ENCODE measurements at regions not wholly inside any gene's neighbourhood (a gene's known extent, or its start where the extent isn't known, plus 50 kb on each side); places are given as distances from the start of the nearest gene placed in this dataset.

DNA sequence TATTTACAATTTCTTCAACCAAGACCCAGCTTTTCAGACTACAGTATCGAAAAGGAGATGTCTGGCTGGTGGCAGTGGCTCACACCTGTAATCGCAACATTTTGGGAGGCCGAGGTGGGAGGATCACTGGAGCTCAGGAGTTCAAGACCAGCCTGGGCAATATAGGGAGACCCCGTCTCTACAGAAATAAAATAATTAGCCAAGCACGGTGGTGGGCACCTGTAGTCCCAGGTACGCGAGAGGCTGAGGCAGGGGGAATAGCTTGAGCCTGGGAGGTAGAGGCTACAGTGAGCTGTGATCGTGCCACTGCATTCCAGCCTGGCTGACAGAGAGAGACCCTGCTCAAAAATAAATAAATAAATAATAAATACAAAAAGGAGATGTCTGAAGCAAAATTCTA lies 530.5 kb downstream of the BCL11B start:
- Mint-ChIP-seq H3K27me3 (no peaks in the 10 kb centered on the region), H3K27ac (no peak overlapping the region), H3K9me3 (peaks cover 5 to 7% (median 5%) of the 10 kb centered on the region in 3 donors), H3K4me3 (no peak overlapping the region), H3K4me1 (no peaks in the 10 kb centered on the region), H3K36me3 (no peaks in the 10 kb centered on the region)

DNA sequence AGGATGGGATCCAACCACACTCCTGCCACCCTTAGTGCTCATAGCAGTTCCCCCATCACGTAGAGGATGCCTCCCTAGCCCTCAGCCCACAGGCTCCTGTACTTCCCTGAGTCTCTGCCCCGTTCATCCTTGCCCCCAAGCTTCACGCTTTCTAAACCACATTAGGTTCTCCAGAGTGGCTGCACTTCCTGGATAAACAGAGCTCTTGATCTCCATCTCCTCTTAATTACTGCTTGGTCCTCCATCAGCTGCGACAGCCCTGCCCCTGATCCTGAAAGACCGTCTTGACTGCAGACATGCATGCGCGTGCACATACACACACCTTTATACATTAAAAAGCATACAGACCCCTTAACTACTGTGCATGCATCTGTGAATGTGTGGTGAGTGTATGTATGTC lies 530.0 kb downstream of the BCL11B start:
- no peaks in the 10 kb centered on the region for H3K27me3 Mint-ChIP-seq
- peak overlapping the region in 1 of 3 donors; percentile 47 for H3K27ac Mint-ChIP-seq
- peaks cover 5 to 7% (median 5%) of the 10 kb centered on the region in 3 donors for H3K9me3 Mint-ChIP-seq
- H3K4me1 Mint-ChIP-seq, result no peaks in the 10 kb centered on the region
- H3K36me3 Mint-ChIP-seq, result no peaks in the 10 kb centered on the region
- no peak overlapping the region for H3K4me3 Mint-ChIP-seq

DNA sequence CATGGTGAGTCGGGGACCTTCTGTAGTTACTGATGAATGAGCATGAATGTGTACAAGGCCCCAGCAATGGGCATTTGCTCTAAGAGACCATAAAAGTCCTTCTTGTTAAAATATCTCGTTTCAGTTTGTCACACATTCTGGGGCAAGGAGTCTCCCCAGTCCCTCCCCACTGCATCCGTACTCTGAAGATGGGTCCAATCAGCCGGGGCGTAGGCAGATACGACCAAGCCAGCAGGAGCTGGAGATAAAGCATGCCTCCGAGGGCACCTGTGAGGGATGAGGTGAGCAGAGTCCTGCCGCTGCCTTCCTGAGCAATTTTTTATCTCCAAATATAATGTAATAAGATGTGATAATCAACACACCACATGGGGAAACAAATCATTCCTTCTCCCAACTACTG lies 528.5 kb downstream of the BCL11B start:
- no peaks in the 10 kb centered on the region for H3K27me3 Mint-ChIP-seq
- H3K36me3 Mint-ChIP-seq, result no peaks in the 10 kb centered on the region
- no peak overlapping the region for H3K4me3 Mint-ChIP-seq
- peaks cover 5% of the 10 kb centered on the region in 3 donors for H3K9me3 Mint-ChIP-seq
- no peak overlapping the region for H3K27ac Mint-ChIP-seq
- no peaks in the 10 kb centered on the region for H3K4me1 Mint-ChIP-seq

DNA sequence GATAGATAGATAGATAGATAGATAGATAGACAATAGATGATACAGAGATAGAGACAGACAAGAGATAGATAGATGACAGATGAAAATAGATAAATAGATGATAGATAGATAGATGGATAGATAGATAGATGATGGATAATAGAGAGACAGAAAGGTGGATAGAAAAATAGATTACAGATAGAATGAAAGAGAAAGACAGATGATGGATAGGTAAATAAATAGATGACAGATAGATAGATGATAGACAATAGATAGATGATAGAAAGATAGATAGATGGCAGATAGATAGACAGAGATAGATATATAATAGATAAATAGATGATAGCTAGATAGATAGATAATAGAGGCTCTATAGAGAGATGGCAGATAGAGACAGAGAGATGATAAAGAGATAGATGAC lies 523.0 kb downstream of the BCL11B start:
- Mint-ChIP-seq H3K27ac (no peak overlapping the region), H3K4me3 (no peak overlapping the region), H3K27me3 (no peaks in the 10 kb centered on the region), H3K9me3 (peaks cover 0 to 14% (median 2%) of the 10 kb centered on the region in 3 donors), H3K36me3 (no peaks in the 10 kb centered on the region), H3K4me1 (no peaks in the 10 kb centered on the region)

DNA sequence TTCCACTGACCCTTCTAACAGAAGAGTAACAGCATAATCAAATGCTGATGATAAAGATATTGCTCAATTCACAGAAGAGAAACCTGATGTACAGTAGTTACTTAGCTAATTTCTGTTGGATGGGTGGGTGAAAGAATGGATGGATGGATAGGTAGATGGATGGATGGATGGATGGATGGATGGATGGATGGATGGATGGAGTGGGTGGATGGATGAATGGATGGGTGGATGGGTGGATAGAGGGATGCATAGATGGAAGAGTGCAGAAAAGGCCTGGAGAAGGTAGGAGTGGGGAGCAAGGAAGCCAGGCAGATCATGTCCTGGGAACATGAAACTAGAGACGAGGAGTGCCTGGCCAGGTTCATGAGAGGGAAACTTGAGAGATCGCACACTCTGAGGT lies 520.9 kb downstream of the BCL11B start:
- H3K27me3 Mint-ChIP-seq, result no peaks in the 10 kb centered on the region

DNA sequence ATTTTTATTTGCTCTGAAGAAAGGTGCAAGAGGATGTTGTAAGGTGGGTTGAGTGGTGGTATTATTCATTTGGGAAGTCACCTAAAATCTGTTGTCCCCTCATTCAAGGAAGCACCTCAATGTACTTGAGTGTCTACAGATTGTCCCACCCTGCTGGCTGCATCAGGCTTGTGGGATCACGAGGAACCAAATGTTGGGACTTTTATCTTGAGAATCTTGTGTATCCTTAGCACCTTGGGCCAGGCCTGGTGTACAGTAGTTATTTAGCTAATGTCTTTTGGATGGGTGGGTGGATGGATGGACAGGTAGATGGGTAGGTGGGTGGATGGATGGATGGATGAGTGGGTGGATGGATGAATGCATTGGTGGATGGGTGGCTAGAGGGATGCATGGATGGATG lies 519.3 kb downstream of the BCL11B start:
- Mint-ChIP-seq H3K9me3 (peaks cover 2 to 12% (median 10%) of the 10 kb centered on the region in 3 donors), H3K27ac (no peak overlapping the region), H3K4me3 (peak overlapping the region in 1 of 4 donors; percentile 39), H3K4me1 (no peaks in the 10 kb centered on the region), H3K27me3 (no peaks in the 10 kb centered on the region), H3K36me3 (no peaks in the 10 kb centered on the region)

More for the DNA sequence above, 520.9 kb downstream of the BCL11B start:
- Mint-ChIP-seq H3K4me3 (no peak overlapping the region), H3K27ac (no peak overlapping the region), H3K36me3 (no peaks in the 10 kb centered on the region), H3K9me3 (peaks cover 3 to 14% (median 10%) of the 10 kb centered on the region in 3 donors), H3K4me1 (no peaks in the 10 kb centered on the region)

DNA sequence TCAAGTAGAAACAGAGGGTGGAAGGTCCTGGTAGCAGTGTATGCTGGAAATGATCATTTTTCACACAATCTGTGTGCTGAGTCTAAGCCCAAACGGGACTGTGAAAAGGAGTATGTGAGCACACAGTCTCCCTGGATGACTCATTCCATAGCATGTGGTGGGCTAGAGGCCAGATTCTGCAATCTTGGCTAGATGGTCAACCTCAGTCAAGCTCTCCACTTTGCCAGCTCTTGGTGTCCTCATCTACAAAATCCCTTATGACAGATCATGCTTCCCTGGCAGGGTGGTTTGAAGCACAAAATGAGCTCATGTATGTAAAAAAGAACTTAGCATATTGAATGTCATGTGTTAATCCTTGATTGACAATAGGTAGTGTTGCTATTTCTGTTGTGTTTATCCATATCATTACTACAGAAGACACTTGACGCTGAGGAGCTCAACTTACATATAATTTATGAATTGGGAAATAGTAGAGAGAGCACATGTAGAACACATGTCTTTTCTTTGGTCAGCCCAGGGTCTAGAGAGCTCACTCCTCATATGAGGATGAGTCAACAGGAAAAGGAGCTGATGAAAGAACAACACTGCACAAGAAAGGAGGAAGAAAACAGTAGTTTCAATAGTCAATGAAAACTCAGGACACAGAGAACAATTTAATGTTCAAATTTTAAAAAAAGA lies 517.5 kb downstream of the BCL11B start:
- no peak overlapping the region for H3K27ac Mint-ChIP-seq
- H3K9me3 Mint-ChIP-seq, result peaks cover 2 to 10% (median 10%) of the 10 kb centered on the region in 3 donors
- H3K36me3 Mint-ChIP-seq, result no peaks in the 10 kb centered on the region
- no peak overlapping the region for H3K4me3 Mint-ChIP-seq
- H3K4me1 Mint-ChIP-seq, result no peaks in the 10 kb centered on the region
- no peaks in the 10 kb centered on the region for H3K27me3 Mint-ChIP-seq

DNA sequence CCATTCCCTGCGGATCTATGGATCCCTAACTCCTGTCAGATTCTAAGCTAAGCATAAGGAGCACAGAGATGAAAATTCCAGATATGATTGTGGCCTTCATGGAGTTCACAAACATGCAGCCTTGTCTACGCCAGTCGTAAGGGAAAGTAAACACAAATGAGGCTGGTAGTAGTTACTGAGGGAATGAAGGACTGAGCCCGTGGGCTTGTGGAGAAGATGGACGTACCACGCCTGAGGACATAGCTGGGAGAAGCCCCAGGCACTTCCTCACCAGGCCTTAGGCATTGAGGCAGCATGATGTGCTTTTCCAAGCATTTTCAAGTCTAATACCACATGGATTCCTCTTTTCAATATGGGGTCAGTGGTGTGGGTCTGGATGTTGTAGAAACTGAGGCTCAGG lies 515.2 kb downstream of the BCL11B start:
- Mint-ChIP-seq H3K4me3 (no peak overlapping the region), H3K27me3 (no peaks in the 10 kb centered on the region), H3K36me3 (no peaks in the 10 kb centered on the region), H3K9me3 (peaks cover 6 to 18% (median 9%) of the 10 kb centered on the region in 3 donors), H3K4me1 (no peaks in the 10 kb centered on the region), H3K27ac (no peak overlapping the region)

DNA sequence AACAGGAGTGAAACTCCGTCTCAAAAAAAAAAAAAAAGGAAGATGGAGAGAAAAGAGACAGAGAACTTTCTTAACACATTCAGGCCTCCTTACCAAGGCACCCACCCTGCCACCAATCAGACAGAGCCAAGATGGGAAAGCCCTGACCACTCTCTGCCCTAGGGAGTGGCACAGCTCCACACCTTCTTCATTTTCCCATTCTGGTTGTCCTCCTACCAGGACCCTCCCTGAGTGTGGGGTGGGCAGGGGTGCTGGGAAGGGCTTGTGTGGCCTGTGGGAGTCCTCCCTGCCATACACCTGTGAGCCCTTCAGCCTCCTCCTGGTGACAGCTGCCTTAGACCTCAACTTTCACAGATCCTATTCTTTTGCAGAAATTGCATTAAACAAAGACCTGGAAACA lies 513.6 kb downstream of the BCL11B start:
- H3K27me3 Mint-ChIP-seq, result no peaks in the 10 kb centered on the region
- H3K9me3 Mint-ChIP-seq, result peaks cover 2 to 28% (median 13%) of the 10 kb centered on the region in 3 donors
- no peaks in the 10 kb centered on the region for H3K36me3 Mint-ChIP-seq
- H3K4me1 Mint-ChIP-seq, result no peaks in the 10 kb centered on the region
- no peak overlapping the region for H3K27ac Mint-ChIP-seq
- no peak overlapping the region for H3K4me3 Mint-ChIP-seq

DNA sequence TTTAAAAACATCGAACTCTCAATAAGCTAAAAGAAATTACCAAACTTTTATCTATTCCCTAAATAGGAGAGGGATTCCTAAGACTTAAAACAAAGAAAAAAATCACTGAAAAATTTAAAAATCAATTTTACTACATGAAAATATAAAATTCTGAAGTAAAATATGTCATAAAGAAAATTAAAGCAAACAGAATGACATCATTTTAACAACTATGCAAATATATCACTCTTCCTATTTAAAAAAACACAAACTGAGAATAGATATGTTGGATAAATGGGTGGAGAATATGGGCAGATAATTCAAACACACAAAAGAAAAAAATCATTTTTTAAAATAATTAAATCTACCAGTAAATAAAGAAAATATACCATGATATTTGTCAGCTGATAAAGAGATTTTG lies 510.0 kb downstream of the BCL11B start:
- H3K27ac Mint-ChIP-seq, result no peak overlapping the region
- H3K4me1 Mint-ChIP-seq, result peaks cover 0 to 1% (median 0%) of the 10 kb centered on the region in 3 donors
- no peaks in the 10 kb centered on the region for H3K27me3 Mint-ChIP-seq
- H3K4me3 Mint-ChIP-seq, result no peak overlapping the region
- H3K9me3 Mint-ChIP-seq, result peaks cover 5 to 32% (median 16%) of the 10 kb centered on the region in 3 donors
- H3K36me3 Mint-ChIP-seq, result no peaks in the 10 kb centered on the region

DNA sequence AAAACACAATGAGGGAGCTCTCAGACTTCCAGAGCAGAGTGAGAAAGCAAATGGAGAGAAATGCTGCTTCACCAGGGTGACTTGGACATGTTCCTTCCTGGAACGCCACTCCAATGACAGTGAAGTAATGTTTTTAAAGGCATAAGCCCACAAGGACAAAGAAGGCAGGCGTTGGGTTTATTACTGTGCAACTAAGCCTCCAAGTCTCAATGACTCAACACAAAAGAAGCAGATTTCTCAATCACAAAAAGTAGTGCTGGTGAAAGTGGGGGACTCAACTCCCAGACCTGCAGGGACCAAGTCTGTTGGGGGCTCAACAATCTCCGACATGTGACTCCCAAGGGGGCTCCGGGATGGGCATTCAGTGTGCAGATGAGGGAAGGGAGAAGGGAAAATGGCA lies 505.2 kb downstream of the BCL11B start:
- Mint-ChIP-seq H3K27ac (no peak overlapping the region), H3K27me3 (no peaks in the 10 kb centered on the region), H3K4me1 (peaks cover 0 to 1% (median 0%) of the 10 kb centered on the region in 3 donors), H3K9me3 (peaks cover 5 to 36% (median 11%) of the 10 kb centered on the region in 3 donors), H3K4me3 (peak overlapping the region in 1 of 4 donors; percentile 54), H3K36me3 (no peaks in the 10 kb centered on the region)

DNA sequence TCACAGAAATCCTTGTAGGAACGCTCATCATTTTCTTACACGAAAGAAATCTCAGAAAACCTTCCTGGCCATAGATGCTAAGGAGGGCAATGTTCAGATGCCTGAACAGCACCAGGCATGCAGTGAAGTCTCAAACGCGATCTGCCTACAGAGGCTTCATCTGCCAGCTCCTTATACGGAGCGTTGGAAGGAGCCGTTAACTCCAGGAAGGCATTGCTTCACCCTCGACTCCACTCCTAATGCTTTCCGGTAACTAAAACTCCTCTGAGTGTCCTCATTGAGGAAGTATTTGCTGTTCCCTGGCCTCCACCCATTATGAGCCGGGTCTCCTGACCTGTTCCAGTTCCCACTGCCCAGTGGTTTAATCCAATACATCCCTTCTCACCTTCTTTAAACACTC lies 502.7 kb downstream of the BCL11B start:
- Mint-ChIP-seq H3K4me1 (peaks cover 0 to 1% (median 0%) of the 10 kb centered on the region in 3 donors), H3K27ac (no peak overlapping the region), H3K36me3 (no peaks in the 10 kb centered on the region), H3K9me3 (peaks cover 3 to 29% (median 7%) of the 10 kb centered on the region in 3 donors), H3K4me3 (no peak overlapping the region), H3K27me3 (no peaks in the 10 kb centered on the region)

DNA sequence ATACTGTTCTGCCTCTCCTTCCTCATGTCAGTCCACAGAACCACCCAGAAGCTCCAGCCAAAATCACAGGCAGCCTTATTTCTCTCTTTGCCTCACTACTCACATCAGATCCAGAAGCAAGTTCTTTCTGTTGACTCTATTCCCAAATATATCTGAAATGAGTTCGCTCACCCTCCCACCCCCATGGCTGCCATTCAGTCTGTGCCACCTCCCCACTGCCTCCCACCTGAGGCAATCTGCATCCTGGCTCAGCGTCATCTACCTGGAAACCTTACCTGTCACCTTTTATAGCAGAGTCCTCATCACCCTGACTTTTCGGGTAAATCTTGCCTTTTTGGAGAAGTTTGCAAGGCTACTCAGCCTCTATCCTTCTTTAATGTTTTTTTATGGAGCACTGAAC lies 501.8 kb downstream of the BCL11B start:
- Mint-ChIP-seq H3K9me3 (peaks cover 2 to 32% (median 6%) of the 10 kb centered on the region in 3 donors), H3K4me3 (no peak overlapping the region), H3K27me3 (no peaks in the 10 kb centered on the region), H3K27ac (no peak overlapping the region), H3K4me1 (no peaks in the 10 kb centered on the region), H3K36me3 (no peaks in the 10 kb centered on the region)

DNA sequence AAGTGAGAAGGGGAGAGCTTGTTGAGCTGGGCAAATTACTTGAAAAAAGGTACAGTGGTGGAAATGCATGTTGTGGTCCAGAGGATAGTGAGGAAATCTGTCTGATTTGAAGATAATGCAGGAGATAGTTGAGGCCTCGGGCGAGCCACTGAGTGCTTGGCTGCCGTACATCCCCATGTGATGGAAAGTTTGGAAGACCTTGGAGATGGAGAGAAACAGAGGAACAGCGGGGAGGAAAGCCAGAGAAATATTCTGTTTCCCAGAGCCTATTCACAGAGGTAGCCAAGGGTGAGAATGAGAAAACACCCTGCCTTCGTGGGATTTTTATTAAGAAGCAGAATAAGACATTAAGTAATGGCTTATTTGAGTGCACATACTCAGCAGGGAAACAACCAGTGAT lies 498.2 kb downstream of the BCL11B start:
- Mint-ChIP-seq H3K36me3 (no peaks in the 10 kb centered on the region), H3K27ac (no peak overlapping the region), H3K9me3 (peaks cover under 1 to 19% (median 2%) of the 10 kb centered on the region in 3 donors), H3K4me1 (no peaks in the 10 kb centered on the region), H3K27me3 (no peaks in the 10 kb centered on the region), H3K4me3 (no peak overlapping the region)

DNA sequence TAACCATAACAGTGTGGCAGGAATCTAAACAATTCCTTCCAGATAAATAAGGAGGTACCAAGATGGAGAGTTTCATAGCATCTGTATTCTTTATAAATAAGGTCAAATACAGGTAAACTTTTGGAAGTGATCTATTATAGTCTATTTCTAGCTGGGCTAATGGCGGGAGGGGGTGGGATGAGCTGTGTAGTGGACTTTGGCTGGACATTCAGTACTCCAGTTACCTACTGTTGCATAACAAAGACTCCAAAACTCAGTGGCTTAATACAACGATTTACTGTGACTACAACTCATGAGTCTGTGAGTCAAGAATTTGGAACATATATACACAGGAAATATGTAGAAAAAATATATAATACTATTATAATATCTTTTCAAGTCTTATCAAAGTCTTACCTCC lies 496.1 kb downstream of the BCL11B start:
- no peaks in the 10 kb centered on the region for H3K27me3 Mint-ChIP-seq
- peaks cover 2 to 16% (median 2%) of the 10 kb centered on the region in 3 donors for H3K9me3 Mint-ChIP-seq
- no peak overlapping the region for H3K4me3 Mint-ChIP-seq
- no peak overlapping the region for H3K27ac Mint-ChIP-seq
- no peaks in the 10 kb centered on the region for H3K4me1 Mint-ChIP-seq
- no peaks in the 10 kb centered on the region for H3K36me3 Mint-ChIP-seq

DNA sequence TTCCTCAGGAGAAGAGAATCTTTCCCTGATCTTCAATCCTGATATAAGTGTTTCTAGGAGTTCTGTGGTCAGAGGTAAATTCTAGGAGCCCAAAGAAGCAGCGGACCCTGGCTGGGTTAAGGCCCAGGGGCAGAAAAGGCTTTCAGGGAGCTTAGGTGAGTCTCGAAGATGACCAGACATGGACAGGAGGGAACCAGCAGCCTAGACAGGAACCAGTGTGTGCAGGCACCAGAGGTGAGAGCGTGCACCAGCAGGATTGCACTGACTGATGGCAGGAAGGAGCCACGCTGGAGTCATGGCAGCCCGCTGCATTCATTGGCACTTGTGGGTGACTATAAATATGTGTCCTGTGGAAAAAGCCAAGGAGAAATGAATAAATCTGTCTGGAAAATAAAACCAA lies 489.9 kb downstream of the BCL11B start:
- H3K27ac Mint-ChIP-seq, result no peak overlapping the region
- no peaks in the 10 kb centered on the region for H3K36me3 Mint-ChIP-seq
- H3K9me3 Mint-ChIP-seq, result peaks cover 0 to 19% (median 2%) of the 10 kb centered on the region in 3 donors
- H3K4me1 Mint-ChIP-seq, result no peaks in the 10 kb centered on the region
- no peak overlapping the region for H3K4me3 Mint-ChIP-seq
- no peaks in the 10 kb centered on the region for H3K27me3 Mint-ChIP-seq
